CD4-positive, alpha-beta T cell treated with Interleukin-10 for 1 hour (primary cell): ENCODE measurements at regions not wholly inside any gene's neighbourhood (a gene's known extent, or its start where the extent isn't known, plus 50 kb on each side); places are given as distances from the start of the nearest gene placed in this dataset.
"Not testable (repeated sequence)": the region's sequence is repeated elsewhere in the genome, so short reads cannot be mapped to it uniquely, and the experiment has no call there.

ENCODE experiments used
- DNase-seq: peaks from one replicate; pipeline ENCODE4 v3.0.0-alpha.2; 2020

- no peak for DNase-seq
Measured at GRCh38 chr5:106661866-106662265, 1008.9 kb downstream of the EFNA5 start.

DNA sequence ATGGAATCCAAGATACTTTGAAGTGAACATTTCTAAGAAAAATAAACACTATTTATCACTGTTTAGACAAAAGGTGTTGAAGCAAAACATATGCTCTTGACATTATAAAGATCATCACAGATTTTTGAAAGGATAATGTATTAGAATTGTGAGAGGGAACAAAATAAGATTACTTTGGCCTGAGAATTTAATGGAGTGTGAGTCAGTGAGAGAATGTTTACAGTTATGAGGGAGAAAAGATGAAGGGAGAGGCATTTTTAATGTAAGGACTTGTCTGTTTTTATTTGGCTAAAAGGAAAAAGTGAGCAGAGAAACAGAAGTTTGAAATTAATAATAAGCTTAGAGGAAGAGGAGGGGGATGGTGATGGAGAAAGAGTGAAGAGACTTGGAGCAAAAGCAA, 1010.1 kb downstream of the EFNA5 start:
- no peak for DNase-seq

DNA sequence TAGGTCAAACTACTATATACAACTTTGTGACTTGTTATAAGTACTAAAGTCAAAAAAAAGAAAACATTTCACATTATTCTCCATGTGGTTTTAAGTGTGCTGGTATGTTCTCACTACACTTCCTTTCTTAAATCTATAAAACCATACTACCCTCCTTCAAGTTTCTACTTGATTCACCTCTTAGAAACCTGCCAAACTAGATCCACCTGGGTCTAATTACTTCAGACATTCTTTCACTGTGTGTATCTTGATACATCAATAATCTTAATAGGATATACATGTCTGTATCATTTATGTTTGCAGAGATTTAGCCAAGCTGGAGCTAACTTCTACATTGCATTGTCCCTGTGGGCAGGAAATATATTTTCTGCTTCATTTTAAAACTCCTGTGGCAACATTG, 1012.6 kb downstream of the EFNA5 start:
- no peak for DNase-seq

GRCh38 chr5:106656821-106657220, 1013.9 kb downstream of the EFNA5 start:
- no peak for DNase-seq

- DNase-seq, result no peak
Measured at GRCh38 chr5:106649031-106649430, 1021.7 kb downstream of the EFNA5 start.

DNA sequence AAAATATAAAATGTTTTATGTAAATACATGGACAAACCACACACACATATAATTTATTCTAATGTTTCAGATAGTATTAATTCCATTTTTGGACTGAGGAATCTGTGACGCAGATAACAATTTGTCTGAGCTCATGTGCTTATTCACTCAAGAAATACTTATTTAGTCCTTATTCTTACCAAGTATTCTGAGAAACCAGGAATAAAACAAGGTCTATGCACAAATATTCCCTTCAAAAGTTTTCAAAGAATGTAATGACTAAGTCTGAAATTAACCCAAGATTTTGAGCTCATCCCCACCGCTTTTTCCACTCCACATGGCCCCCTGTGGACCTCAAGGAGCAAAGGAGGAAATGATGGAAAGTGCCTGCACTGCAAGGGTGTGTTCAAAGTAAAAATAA, 1022.3 kb downstream of the EFNA5 start:
- no peak for DNase-seq

- no peak for DNase-seq
Measured at GRCh38 chr5:106646106-106646505, 1024.6 kb downstream of the EFNA5 start.

GRCh38 chr5:106640511-106640910, 1030.2 kb downstream of the EFNA5 start:
- no peak for DNase-seq

DNA sequence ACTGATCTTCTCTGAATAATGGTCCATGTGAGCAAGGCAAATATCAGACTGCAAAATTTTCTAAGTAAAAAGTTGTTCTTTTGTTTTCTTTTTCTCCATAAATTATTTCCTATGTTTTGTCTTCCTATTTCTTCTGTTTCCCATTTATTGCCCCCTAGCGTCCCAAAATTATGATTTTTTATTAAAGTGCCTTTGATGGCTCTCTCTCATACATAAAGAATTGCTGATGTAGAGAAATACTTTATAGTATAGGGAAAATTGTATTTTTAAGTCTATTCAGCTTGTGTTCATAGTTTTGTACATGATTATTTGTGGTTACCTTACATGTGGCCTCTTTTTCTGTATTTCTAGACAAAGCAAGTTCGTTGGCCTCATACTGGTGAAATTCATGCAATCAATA, 1031.2 kb downstream of the EFNA5 start:
- no peak for DNase-seq

GRCh38 chr5:106637275-106637674, 1033.5 kb downstream of the EFNA5 start:
- no peak for DNase-seq

- DNase-seq, result no peak
Measured at GRCh38 chr5:106634375-106634774, 1036.4 kb downstream of the EFNA5 start.

- DNase-seq, result no peak
Measured at GRCh38 chr5:106633825-106634224, 1036.9 kb downstream of the EFNA5 start.

DNA sequence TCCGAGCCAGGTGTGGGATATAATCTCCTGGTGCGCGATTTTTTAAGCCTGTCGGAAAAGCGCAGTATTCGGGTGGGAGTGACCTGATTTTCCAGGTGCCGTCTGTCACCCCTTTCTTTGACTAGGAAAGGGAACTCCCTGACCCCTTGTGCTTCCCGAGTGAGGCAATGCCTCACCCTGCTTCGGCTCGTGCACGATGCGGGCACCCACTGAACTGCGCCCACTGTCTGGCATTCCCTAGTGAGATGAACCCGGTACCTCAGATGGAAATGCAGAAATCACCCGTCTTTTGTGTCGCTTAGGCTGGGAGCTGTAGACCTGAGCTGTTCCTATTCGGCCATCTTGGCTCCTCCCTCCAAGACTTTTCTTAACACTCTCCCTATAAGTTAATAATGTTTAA, 1042.3 kb downstream of the EFNA5 start:
- not testable (repeated sequence) for DNase-seq

DNA sequence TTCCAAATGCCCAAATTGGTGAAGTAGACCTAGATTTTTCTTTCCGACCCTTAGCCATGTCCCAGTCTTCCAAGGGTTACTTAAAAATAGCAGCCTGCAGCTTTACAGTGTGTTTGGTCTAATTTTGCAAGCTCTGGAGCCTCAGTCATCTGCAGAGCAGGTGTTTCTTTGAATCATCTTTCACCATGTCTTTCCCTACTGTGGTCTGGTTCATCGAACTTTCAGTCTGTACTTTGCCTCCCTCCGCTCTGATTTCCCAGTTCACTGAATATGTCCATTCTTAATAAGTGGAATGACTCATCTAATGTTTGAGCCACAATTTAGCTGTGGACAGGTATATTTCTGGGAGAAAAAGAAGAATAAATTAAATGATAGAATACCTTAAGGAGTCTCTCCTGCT, 1060.7 kb downstream of the EFNA5 start:
- no peak for DNase-seq

GRCh38 chr5:106601620-106602019, 1069.1 kb downstream of the EFNA5 start:
- no peak for DNase-seq

- DNase-seq, result no peak
Measured at GRCh38 chr5:106600803-106601202, 1069.9 kb downstream of the EFNA5 start.

- DNase-seq, result no peak
Measured at GRCh38 chr5:106595864-106596263, 1074.9 kb downstream of the EFNA5 start.

DNA sequence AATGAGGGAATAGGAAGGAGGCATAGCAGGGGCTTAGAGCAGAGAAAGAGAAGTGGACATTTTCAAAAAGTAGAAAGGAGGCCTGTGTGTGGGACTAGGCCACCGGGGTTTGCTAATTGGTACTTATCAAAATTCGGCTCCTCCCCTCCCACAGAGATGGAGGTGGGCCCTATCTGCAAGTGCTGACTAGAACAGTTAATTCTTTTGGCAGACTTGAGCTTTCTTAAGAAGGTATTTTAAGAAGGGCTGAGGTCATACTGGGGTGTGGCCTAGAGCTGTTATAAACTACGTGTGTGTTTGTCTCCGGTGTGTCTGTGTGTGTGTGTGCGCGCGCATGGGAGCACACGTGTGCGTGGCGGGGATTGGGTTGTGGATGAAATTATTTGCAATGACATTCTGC, 1086.5 kb downstream of the EFNA5 start:
- no peak for DNase-seq

GRCh38 chr5:106578736-106579135, 1092.0 kb downstream of the EFNA5 start:
- no peak for DNase-seq

- no peak for DNase-seq
Measured at GRCh38 chr5:106574820-106575219, 1095.9 kb downstream of the EFNA5 start.

GRCh38 chr5:106566031-106566430, 1104.7 kb downstream of the EFNA5 start:
- DNase-seq, result no peak

- no peak for DNase-seq
Measured at GRCh38 chr5:106545325-106545724, 1125.4 kb downstream of the EFNA5 start.

- DNase-seq, result no peak
Measured at GRCh38 chr5:106543330-106543729, 1127.4 kb downstream of the EFNA5 start.

GRCh38 chr5:106530150-106530549, 1140.6 kb downstream of the EFNA5 start:
- no peak for DNase-seq

DNA sequence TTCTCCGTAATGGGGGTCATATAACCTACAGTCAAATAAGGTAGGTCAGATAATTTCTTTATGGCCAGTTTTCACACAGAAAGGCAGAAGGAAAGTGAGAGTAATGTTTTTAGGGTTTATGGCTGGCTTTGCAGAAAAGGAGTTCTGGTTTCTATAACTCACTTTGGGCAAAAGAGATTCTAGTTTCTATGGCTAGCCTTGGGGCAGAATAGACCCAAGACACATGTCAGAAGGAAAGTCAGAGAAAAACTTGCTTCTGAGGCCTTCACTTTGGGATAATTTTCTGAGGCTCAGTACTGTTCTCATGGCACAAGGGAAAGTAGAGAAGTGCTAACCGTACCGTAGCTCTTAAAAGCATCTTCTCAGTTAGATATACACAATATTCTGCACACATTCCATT, 1145.3 kb downstream of the EFNA5 start:
- no peak for DNase-seq

DNA sequence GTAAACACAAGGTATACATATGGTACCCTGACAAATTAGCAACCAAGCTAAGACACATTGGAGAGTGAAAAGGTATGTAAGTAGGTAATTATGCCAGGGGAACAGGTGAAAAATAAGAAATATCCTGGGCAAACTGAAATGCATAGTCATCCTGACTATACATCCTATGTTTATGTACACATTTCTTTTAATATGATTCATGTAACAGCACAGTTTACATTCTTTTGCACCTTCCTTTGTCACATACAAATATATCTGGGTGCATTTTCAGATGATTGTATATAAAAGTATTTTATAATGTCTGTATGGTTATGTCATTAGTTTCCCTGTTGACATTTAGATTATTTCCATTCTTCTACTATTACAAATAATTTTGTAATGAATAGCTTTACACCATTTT, 1146.9 kb downstream of the EFNA5 start:
- DNase-seq, result no peak
